SJSA1 (cell line): ENCODE measurements at regions not wholly inside any gene's neighbourhood (a gene's known extent, or its start where the extent isn't known, plus 50 kb on each side); places are given as distances from the start of the nearest gene placed in this dataset.

ENCODE experiments used
- DNase-seq, 2 experiments: peaks; one replicate each; pipeline ENCODE4 v3.0.0-alpha.2; 2015 to 2020; ENCODE audit warnings: low spot score in 2 of 2, low read depth in 1 of 2
- H3K27ac ChIP-seq: fragments of 250-450 bp; sonication (Bioruptor Pico); 2 replicates; pipeline ENCODE4 v1.5.1; 2020; ENCODE audit warnings: mild to moderate bottlenecking, moderate library complexity
- H3K27me3 ChIP-seq: fragments of 250-450 bp; sonication (Bioruptor Pico); replicated peaks from 2 replicates; pipeline ENCODE4 v1.5.1; 2020; ENCODE audit warnings: mild to moderate bottlenecking, moderate library complexity
- H3K36me3 ChIP-seq: fragments of 250-450 bp; sonication (Bioruptor Pico); 2 replicates; pipeline ENCODE4 v1.5.1; 2020; ENCODE audit warnings: mild to moderate bottlenecking
- H3K4me1 ChIP-seq: fragments of 250-450 bp; sonication (Bioruptor Pico); replicated peaks from 2 replicates; pipeline ENCODE4 v1.6.1; 2021; ENCODE audit warnings: mild to moderate bottlenecking
- H3K4me3 ChIP-seq: fragments of 250-450 bp; sonication (Bioruptor Pico); 2 replicates; pipeline ENCODE4 v1.5.1; 2020; ENCODE audit warnings: mild to moderate bottlenecking
- H3K9me3 ChIP-seq: fragments of 250-450 bp; sonication (Bioruptor Pico); replicated peaks from 2 replicates; pipeline ENCODE4 v1.5.1; 2020; ENCODE audit warnings: mild to moderate bottlenecking

- Histone ChIP-seq H3K9me3 (no peaks in the 10 kb centered on the region), H3K36me3 (no peaks in the 10 kb centered on the region), H3K4me1 (peaks cover 41% of the 10 kb centered on the region), H3K27ac (no peak overlapping the region), H3K27me3 (no peaks in the 10 kb centered on the region), H3K4me3 (no peak overlapping the region)
- peak in 1 of 2 experiments; percentile 52 for DNase-seq
These were observed 136.2 kb downstream of the RHOU start for GRCh38 chr1:228871314-228872061.

DNA sequence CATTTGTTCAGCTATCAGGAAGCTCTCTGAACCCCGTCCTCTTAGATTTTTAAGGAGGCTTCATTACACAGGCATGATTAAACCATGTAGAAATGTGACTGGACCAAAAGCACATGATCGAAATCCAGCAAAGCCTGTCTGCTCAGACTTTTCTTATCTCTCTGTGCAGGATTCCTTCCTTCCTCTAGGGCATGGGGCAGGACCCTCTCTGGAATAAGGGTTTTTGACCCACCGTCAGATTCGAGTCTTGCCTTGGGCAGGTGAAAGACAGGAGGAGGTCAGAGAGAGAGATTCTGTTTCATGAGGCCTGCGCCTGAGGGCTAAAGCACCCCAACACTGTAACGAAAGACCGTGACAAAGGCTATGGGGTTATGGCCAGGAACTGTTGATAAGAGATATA, 136.8 kb downstream of the RHOU start:
- Histone ChIP-seq H3K27ac (no peak overlapping the region), H3K4me1 (peaks cover 35% of the 10 kb centered on the region), H3K9me3 (no peaks in the 10 kb centered on the region), H3K36me3 (no peaks in the 10 kb centered on the region), H3K4me3 (no peak overlapping the region), H3K27me3 (no peaks in the 10 kb centered on the region)
- DNase-seq: no peak

DNA sequence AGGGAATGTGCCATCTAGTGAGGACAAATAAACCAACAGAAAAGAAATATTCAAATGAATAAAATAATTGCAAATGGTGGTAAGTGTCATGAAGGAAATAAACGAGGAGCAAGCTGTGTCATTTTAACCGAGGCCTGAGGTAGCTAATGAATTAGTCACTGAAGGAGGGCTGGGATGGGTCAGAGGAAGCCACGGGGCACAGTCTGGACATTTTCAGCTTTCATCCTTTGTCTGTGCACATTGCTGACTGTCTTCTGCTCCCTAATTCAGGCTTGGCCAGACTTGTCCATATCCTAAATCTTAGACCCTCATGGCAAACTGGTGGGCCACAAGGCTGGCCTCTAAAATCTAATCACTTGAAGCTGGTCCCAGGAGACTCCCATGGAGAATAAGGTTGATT, 138.4 kb downstream of the RHOU start:
- no peaks in the 10 kb centered on the region for H3K27me3 ChIP-seq
- H3K4me3 ChIP-seq: no peak overlapping the region
- H3K4me1 ChIP-seq: peaks cover 23% of the 10 kb centered on the region
- H3K27ac ChIP-seq: no peak overlapping the region
- no peak for DNase-seq
- no peaks in the 10 kb centered on the region for H3K9me3 ChIP-seq
- H3K36me3 ChIP-seq: no peaks in the 10 kb centered on the region

DNA sequence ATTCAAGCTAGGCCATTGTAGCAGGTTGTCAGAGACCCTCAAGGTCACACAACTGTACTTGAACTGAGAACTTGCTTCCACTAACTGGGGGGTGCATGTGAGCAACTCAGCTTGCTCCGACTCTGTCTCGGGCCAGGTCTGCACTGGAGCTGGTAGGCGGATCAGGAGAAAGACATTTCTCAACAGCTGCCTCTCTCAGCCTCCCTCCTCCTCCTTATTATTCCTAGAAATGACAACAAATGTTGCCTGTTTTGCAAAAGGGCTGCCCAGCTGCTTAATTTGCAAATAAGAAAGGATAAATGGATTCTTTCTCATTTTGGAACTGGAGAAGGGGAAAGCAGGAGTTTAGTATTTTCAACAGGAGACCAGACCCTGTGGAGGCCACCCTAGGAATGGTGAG, 140.5 kb downstream of the RHOU start:
- H3K27me3 ChIP-seq: no peaks in the 10 kb centered on the region
- no peak overlapping the region for H3K4me3 ChIP-seq
- DNase-seq: no peak
- no peak overlapping the region for H3K27ac ChIP-seq
- H3K4me1 ChIP-seq: peaks cover 23% of the 10 kb centered on the region
- H3K9me3 ChIP-seq: no peaks in the 10 kb centered on the region
- no peaks in the 10 kb centered on the region for H3K36me3 ChIP-seq

GRCh38 chr1:228876187-228876586, 140.9 kb downstream of the RHOU start:
- H3K4me3 ChIP-seq: no peak overlapping the region
- no peaks in the 10 kb centered on the region for H3K27me3 ChIP-seq
- H3K36me3 ChIP-seq: no peaks in the 10 kb centered on the region
- H3K9me3 ChIP-seq: no peaks in the 10 kb centered on the region
- DNase-seq: no peak
- no peak overlapping the region for H3K27ac ChIP-seq
- H3K4me1 ChIP-seq: peaks cover 20% of the 10 kb centered on the region

GRCh38 chr1:228879164-228879563, 143.9 kb downstream of the RHOU start:
- Histone ChIP-seq H3K4me3 (no peak overlapping the region), H3K9me3 (no peaks in the 10 kb centered on the region; the same call in 1 of the 2 replicates), H3K27ac (no peak overlapping the region), H3K4me1 (peaks cover 16% of the 10 kb centered on the region), H3K36me3 (no peaks in the 10 kb centered on the region), H3K27me3 (no peaks in the 10 kb centered on the region)
- no peak for DNase-seq

DNA sequence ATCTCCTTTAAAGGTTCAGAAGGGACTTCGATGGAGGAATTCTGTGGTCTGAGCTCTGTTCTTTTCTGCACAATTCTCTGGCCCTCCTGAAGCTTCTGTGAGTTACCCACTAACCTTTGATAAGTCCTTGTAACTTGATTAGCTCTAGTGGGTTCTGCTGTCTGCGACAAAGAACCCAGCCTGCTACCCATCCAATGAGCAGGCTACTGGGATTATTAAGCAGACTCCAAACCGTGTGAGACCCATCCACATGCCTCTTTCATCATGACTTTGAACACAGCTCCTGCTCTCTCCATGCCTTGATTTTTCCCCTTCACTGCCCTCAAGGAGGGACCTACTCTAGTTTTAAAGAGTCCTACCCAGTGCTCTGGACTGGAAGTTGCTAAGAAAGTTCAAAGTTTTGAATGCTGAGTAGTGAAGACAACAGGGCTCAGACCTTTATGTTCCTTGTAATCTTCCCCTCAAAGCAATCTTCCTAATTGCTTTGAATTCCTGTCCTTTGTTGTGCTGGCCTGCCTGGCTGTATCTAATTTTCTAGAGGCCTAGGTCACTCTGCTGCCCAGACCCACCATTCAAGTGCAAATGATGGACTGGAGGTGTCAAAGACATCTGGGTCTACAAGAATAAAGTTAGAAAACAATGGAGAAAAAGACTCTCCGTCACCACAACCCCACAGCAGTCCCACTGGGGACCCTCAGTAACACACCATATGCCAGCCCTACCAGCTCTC, 146.9 kb downstream of the RHOU start:
- Histone ChIP-seq H3K9me3 (no peaks in the 10 kb centered on the region; the same call in 1 of the 2 replicates), H3K4me1 (peaks cover 15% of the 10 kb centered on the region), H3K36me3 (no peaks in the 10 kb centered on the region), H3K27ac (no peak overlapping the region), H3K27me3 (no peaks in the 10 kb centered on the region), H3K4me3 (no peak overlapping the region)
- DNase-seq: peak in 1 of 2 experiments; percentile 12

DNA sequence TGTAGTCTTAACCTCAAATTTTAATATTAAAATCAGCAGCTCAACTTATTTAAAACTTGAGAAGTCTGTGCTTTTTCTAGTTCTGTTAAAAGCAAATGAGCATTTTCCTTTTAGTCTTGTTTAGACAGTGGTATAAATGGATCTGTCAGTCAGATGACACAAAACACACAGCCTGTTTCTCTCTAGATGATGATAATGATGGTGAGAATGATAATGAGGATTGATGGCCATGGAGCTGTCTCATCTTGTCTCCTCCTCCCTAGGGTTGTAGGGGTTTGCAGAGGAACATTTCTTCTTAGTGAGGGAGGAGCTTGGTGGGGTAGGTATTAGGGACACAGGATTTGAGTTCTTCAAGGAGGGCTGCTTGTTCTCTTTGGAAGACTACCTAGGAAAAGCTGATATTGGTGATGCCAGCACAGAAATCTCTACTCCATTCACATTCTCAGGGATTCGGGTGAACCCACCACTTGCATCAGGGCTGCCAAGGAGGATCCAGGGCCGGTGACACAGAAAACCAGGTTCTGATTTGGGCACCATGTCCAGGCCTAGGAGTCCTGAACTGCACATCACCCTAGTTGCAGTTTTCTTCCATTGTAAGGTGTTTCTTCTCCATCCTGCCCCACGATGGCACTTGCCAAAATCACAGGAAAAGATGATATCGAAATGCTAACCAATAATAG, 147.6 kb downstream of the RHOU start:
- Histone ChIP-seq H3K36me3 (no peaks in the 10 kb centered on the region), H3K27ac (no peak overlapping the region), H3K4me3 (no peak overlapping the region), H3K27me3 (no peaks in the 10 kb centered on the region), H3K9me3 (no peaks in the 10 kb centered on the region; the same call in 1 of the 2 replicates), H3K4me1 (peaks cover 15% of the 10 kb centered on the region)
- DNase-seq: peak in 1 of 2 experiments; percentile 7

GRCh38 chr1:228883535-228883934, 148.3 kb downstream of the RHOU start:
- H3K9me3 ChIP-seq: no peaks in the 10 kb centered on the region; the same call in 1 of the 2 replicates
- H3K27ac ChIP-seq: no peak overlapping the region
- DNase-seq: peak in 1 of 2 experiments; percentile 6
- no peaks in the 10 kb centered on the region for H3K36me3 ChIP-seq
- H3K4me1 ChIP-seq: peaks cover 15% of the 10 kb centered on the region
- no peak overlapping the region for H3K4me3 ChIP-seq
- H3K27me3 ChIP-seq: no peaks in the 10 kb centered on the region

- H3K27ac ChIP-seq: peak overlapping the region; percentile 13; the same call in 1 of the 2 replicates
These were observed 148.9 kb downstream of the RHOU start for GRCh38 chr1:228884196-228884595.

GRCh38 chr1:228884615-228885566, 149.6 kb downstream of the RHOU start:
- H3K27ac ChIP-seq: peak overlapping the region; percentile 36; the same call in 1 of the 2 replicates
- no peaks in the 10 kb centered on the region; the same call in 1 of the 2 replicates for H3K9me3 ChIP-seq
- H3K27me3 ChIP-seq: no peaks in the 10 kb centered on the region
- no peaks in the 10 kb centered on the region for H3K36me3 ChIP-seq
- peaks cover 15% of the 10 kb centered on the region for H3K4me1 ChIP-seq
- no peak overlapping the region for H3K4me3 ChIP-seq
- peak; percentile 28 to 89 for DNase-seq

More at GRCh38 chr1:228884196-228884595, 148.9 kb downstream of the RHOU start:
- Histone ChIP-seq H3K4me1 (peaks cover 15% of the 10 kb centered on the region), H3K36me3 (no peaks in the 10 kb centered on the region), H3K9me3 (no peaks in the 10 kb centered on the region; the same call in 1 of the 2 replicates), H3K27me3 (no peaks in the 10 kb centered on the region), H3K4me3 (no peak overlapping the region)
- DNase-seq: peak in 1 of 2 experiments; percentile 19

- no peak for DNase-seq
- Histone ChIP-seq H3K9me3 (no peaks in the 10 kb centered on the region; the same call in 1 of the 2 replicates), H3K4me3 (no peak overlapping the region), H3K4me1 (peaks cover 15% of the 10 kb centered on the region), H3K27me3 (no peaks in the 10 kb centered on the region), H3K27ac (no peak overlapping the region), H3K36me3 (no peaks in the 10 kb centered on the region)
These were observed 150.6 kb downstream of the RHOU start for GRCh38 chr1:228885845-228886244.

GRCh38 chr1:228887101-228887500, 151.8 kb downstream of the RHOU start:
- Histone ChIP-seq H3K4me3 (no peak overlapping the region), H3K27me3 (no peaks in the 10 kb centered on the region), H3K36me3 (no peaks in the 10 kb centered on the region), H3K27ac (no peak overlapping the region), H3K4me1 (peaks cover 20% of the 10 kb centered on the region), H3K9me3 (no peaks in the 10 kb centered on the region; the same call in 1 of the 2 replicates)
- DNase-seq: no peak
